Neural cell (in vitro differentiated cells): ENCODE measurements at regions not wholly inside any gene's neighbourhood (a gene's known extent, or its start where the extent isn't known, plus 50 kb on each side); places are given as distances from the start of the nearest gene placed in this dataset.

Experiments used
- EP300 ChIP-seq: fragments of 450-650 bp; conservative IDR thresholded peaks from 2 replicates; pipeline ENCODE4 v1.6.1; 2014; ENCODE audit warnings: antibody characterized with exemption, mild to moderate bottlenecking, moderate library complexity; ENCODE audit not compliant: poor library complexity, severe bottlenecking
- EZH2 ChIP-seq: fragments of 200-600, 300-800 bp; shearing (Covaris generic), sonication (generic); IDR thresholded peaks from 2 replicates; pipeline ENCODE4 v1.6.1; 2014; ENCODE audit warnings: antibody characterized with exemption, low read length, borderline replicate concordance, mild to moderate bottlenecking; ENCODE audit not compliant: insufficient read depth, poor library complexity, severe bottlenecking
- MXI1 ChIP-seq: fragments of 450-650 bp; conservative IDR thresholded peaks from 2 replicates; pipeline ENCODE4 v1.6.1; 2014; ENCODE audit warnings: antibody characterized with exemption, mild to moderate bottlenecking; ENCODE audit not compliant: poor library complexity, severe bottlenecking
- POLR2AphosphoS5 ChIP-seq: IDR thresholded peaks from 2 replicates; pipeline ENCODE4 v1.6.1; 2012
- RAD21 ChIP-seq: fragments of 450-650 bp; conservative IDR thresholded peaks from 2 replicates; pipeline ENCODE4 v1.6.1; 2014; ENCODE audit warnings: antibody characterized with exemption, mild to moderate bottlenecking, moderate library complexity
- SMC3 ChIP-seq: fragments of 450-650 bp; conservative IDR thresholded peaks from 2 replicates; pipeline ENCODE4 v1.6.1; 2014; ENCODE audit warnings: antibody characterized with exemption, mild to moderate bottlenecking, moderate library complexity; ENCODE audit not compliant: poor library complexity
- TAF1 ChIP-seq: IDR thresholded peaks from 2 replicates; pipeline ENCODE4 v1.6.1; 2012; ENCODE audit warnings: low read depth
- TF ChIP-seq, protein P1 (sequence below): fragments of 450-650 bp; IDR thresholded peaks from 2 replicates; pipeline ENCODE4 v1.5.1; 2014; ENCODE audit warnings: antibody characterized with exemption, mild to moderate bottlenecking, moderate library complexity; ENCODE audit not compliant: poor library complexity, severe bottlenecking
- TF ChIP-seq, protein P2 (sequence below): IDR thresholded peaks from 2 replicates; pipeline ENCODE4 v1.6.1; 2012; ENCODE audit warnings: borderline replicate concordance

DNA sequence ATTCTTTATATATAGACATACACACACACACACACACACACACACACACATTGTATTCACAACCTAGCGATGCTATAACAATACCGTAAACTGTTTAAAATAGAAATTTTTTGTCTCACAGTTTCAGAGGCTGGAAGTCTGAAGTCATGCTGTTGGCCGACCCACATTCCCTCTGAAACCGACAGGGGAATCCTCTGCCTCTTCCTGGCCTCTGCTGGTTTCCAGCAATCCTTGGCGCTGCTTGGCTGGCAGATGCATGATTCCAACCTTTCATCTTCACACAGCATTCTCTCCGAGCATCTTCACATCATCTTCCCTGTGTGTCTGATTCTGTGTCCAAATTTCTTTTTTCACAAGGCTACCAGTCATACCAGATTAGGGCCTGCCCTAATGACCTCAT is 94.8 kb downstream of the CCDC71L start:
- TF ChIP-seq SMC3 = no peak
- TF ChIP-seq, protein P1, sequence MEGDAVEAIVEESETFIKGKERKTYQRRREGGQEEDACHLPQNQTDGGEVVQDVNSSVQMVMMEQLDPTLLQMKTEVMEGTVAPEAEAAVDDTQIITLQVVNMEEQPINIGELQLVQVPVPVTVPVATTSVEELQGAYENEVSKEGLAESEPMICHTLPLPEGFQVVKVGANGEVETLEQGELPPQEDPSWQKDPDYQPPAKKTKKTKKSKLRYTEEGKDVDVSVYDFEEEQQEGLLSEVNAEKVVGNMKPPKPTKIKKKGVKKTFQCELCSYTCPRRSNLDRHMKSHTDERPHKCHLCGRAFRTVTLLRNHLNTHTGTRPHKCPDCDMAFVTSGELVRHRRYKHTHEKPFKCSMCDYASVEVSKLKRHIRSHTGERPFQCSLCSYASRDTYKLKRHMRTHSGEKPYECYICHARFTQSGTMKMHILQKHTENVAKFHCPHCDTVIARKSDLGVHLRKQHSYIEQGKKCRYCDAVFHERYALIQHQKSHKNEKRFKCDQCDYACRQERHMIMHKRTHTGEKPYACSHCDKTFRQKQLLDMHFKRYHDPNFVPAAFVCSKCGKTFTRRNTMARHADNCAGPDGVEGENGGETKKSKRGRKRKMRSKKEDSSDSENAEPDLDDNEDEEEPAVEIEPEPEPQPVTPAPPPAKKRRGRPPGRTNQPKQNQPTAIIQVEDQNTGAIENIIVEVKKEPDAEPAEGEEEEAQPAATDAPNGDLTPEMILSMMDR = no peak
- no peak for TF ChIP-seq EP300
- no peak for TF ChIP-seq POLR2AphosphoS5
- TF ChIP-seq, protein P2, sequence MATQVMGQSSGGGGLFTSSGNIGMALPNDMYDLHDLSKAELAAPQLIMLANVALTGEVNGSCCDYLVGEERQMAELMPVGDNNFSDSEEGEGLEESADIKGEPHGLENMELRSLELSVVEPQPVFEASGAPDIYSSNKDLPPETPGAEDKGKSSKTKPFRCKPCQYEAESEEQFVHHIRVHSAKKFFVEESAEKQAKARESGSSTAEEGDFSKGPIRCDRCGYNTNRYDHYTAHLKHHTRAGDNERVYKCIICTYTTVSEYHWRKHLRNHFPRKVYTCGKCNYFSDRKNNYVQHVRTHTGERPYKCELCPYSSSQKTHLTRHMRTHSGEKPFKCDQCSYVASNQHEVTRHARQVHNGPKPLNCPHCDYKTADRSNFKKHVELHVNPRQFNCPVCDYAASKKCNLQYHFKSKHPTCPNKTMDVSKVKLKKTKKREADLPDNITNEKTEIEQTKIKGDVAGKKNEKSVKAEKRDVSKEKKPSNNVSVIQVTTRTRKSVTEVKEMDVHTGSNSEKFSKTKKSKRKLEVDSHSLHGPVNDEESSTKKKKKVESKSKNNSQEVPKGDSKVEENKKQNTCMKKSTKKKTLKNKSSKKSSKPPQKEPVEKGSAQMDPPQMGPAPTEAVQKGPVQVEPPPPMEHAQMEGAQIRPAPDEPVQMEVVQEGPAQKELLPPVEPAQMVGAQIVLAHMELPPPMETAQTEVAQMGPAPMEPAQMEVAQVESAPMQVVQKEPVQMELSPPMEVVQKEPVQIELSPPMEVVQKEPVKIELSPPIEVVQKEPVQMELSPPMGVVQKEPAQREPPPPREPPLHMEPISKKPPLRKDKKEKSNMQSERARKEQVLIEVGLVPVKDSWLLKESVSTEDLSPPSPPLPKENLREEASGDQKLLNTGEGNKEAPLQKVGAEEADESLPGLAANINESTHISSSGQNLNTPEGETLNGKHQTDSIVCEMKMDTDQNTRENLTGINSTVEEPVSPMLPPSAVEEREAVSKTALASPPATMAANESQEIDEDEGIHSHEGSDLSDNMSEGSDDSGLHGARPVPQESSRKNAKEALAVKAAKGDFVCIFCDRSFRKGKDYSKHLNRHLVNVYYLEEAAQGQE = no peak
- TF ChIP-seq EZH2 = no peak
- no peak for TF ChIP-seq RAD21
- no peak for TF ChIP-seq TAF1
- no peak for TF ChIP-seq MXI1
